ENCODE measurements at regions not wholly inside any gene's neighbourhood (a gene's known extent, or its start where the extent isn't known, plus 50 kb on each side); places are given as distances from the start of the nearest gene placed in this dataset.

DNA sequence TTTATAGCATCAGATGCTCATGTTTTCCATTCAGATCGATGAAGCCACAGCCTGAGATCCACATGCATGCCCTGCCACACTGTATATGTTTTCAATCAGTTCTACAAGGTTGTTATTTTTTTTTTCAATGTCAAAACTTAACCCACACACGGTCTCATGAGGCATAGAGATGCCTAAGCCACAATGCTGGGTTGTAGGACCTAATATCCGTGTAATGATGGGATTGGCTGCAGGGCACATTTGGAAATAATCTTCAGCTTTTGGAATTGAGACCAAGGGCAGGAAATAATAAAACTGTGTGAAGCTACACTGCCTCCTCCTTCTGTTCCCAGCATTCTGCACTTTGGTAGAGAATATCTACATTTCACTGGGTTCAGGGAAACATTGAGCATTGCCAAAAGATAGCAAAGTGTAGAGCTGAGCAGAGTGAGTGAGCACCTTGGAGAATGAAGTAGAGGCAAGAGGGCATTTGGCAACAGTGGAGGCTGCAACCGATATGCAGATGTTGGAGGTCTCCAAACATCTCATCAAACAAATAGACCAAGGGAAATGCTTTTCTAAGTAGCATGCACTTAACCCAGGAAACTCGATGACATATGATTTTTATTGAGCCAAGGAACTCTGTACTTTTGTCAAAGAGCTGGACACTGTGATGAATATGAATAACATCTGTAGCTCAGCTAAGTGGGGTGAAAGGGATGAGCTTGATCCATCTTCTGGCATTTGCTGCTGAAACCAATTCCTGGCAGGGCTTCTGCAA lies 176.7 kb downstream of the LYPLAL1 start:
- DNase-seq (ENCODE audit: low read depth): no peak
- no peak overlapping the region for H3K4me3 ChIP-seq (ENCODE audit: low read depth, low read length)
- TF ChIP-seq, protein P1, sequence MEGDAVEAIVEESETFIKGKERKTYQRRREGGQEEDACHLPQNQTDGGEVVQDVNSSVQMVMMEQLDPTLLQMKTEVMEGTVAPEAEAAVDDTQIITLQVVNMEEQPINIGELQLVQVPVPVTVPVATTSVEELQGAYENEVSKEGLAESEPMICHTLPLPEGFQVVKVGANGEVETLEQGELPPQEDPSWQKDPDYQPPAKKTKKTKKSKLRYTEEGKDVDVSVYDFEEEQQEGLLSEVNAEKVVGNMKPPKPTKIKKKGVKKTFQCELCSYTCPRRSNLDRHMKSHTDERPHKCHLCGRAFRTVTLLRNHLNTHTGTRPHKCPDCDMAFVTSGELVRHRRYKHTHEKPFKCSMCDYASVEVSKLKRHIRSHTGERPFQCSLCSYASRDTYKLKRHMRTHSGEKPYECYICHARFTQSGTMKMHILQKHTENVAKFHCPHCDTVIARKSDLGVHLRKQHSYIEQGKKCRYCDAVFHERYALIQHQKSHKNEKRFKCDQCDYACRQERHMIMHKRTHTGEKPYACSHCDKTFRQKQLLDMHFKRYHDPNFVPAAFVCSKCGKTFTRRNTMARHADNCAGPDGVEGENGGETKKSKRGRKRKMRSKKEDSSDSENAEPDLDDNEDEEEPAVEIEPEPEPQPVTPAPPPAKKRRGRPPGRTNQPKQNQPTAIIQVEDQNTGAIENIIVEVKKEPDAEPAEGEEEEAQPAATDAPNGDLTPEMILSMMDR (IDR thresholded peaks at IDR 0.05; ENCODE audit: low read depth, low read length, missing control alignments): no peak

DNA sequence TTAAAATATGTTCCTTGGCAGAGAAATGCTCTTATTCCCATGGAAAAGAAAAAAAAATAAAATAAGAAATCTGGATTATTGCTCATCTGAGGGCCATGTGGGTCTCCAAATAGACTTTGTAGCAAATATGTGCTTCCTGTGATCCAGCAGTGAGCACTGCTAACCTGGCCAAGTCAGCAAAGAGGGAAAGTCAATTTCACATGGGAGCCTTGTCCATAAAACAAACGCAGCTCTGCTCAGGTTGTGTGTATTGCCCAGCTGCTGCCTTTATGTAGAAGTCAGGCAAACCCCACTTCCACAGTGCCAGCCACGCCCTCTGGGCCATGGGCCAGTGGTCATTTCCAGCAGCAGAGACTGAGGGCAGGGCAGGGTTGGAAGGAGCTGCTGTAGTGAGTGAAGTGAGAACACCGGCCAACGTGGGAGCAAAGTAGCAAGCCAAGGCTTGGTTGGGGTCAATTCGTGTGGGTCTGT lies 174.3 kb downstream of the LYPLAL1 start:
- no peak for DNase-seq (ENCODE audit: low read depth)
- H3K4me3 ChIP-seq (ENCODE audit: low read depth, low read length): no peak overlapping the region
- TF ChIP-seq, protein P1 (IDR thresholded peaks at IDR 0.05; ENCODE audit: low read depth, low read length, missing control alignments): no peak

DNA sequence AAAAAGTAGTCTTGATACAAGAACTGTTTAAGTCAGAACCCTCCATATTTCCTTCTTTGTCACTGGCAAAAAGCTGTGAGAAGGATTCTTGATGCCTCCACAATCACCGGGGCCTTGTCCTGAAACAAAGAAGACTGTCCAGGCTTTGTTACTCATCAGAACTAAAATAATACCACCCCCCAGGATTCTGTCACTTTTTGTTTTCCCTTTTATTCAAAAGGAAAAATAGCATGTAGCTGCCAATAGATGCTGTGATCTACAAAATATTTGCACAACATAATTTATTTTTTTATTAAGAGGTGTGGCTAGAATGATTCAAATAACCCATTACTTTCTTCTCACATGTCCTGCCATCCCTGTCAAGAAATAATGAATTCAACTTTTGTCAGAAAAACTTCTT lies 173.7 kb downstream of the LYPLAL1 start:
- H3K4me3 ChIP-seq (ENCODE audit: low read depth, low read length): no peak overlapping the region
- DNase-seq (ENCODE audit: low read depth): no peak
- TF ChIP-seq, protein P1 (IDR thresholded peaks at IDR 0.05; ENCODE audit: low read depth, low read length, missing control alignments): no peak

DNA sequence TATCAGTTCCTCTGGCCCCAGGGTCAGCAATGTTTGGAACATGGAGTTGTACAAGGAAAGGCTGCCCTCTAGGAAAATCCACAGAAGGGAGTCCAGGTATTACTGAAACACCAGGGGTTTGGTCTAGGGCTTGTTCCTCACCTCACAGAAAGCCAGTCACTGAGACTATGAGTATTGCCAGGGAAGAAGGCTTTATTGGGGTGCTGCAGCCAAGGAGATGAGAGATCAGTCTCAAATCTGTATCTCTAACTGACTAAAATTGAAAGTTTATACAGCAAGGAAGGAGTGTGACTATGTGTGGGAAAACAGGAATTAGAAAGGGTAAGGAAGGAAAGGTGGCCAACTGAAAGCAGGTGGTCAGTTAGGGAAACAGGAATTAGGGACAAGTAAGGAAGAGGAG lies 172.3 kb downstream of the LYPLAL1 start:
- no peak overlapping the region for H3K4me3 ChIP-seq (ENCODE audit: low read depth, low read length)
- TF ChIP-seq, protein P1 (IDR thresholded peaks at IDR 0.05; ENCODE audit: low read depth, low read length, missing control alignments): no peak
- no peak for DNase-seq (ENCODE audit: low read depth)

DNA sequence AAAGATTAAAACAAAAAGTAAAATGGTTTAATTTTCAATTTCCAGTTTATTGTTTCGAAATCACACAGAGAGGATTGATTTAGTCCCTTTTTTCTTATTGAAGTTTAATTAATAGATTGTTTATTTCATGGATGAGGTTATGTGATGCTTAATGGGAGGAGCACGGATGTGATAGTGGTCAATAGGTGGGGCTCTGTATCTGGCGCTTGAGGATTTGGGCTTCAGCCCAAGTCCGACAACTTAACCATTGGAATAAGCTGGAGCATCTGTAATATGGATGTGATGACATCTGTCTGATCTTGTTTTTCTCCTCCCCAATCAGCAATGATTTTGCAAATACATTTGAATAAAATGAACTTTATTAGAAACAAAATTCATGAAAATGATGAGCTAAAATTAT lies 169.2 kb downstream of the LYPLAL1 start:
- TF ChIP-seq, protein P1 (IDR thresholded peaks at IDR 0.05; ENCODE audit: low read depth, low read length, missing control alignments): no peak
- DNase-seq (ENCODE audit: low read depth): no peak
- H3K4me3 ChIP-seq (ENCODE audit: low read depth, low read length): no peak overlapping the region

DNA sequence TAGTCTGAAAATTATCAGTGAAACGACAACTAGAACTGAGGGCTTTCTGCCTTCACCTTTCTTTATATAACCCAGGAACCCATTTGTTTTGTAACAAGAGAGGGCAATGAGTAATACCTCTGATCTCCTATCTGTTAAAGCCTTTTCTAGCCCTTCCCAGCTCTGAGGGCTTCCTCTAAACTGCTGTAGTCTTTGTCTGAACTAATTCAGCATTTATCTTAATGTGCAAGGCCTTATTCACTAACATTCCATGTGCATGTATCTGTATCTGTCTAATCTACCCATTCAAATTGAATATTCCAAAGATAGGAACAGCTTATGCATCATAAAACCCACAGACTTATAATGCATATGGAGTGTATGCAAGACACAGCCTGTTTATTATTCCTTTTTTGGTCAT lies 167.1 kb downstream of the LYPLAL1 start:
- TF ChIP-seq, protein P1 (IDR thresholded peaks at IDR 0.05; ENCODE audit: low read depth, low read length, missing control alignments): no peak
- DNase-seq (ENCODE audit: low read depth): no peak
- no peak overlapping the region for H3K4me3 ChIP-seq (ENCODE audit: low read depth, low read length)

DNA sequence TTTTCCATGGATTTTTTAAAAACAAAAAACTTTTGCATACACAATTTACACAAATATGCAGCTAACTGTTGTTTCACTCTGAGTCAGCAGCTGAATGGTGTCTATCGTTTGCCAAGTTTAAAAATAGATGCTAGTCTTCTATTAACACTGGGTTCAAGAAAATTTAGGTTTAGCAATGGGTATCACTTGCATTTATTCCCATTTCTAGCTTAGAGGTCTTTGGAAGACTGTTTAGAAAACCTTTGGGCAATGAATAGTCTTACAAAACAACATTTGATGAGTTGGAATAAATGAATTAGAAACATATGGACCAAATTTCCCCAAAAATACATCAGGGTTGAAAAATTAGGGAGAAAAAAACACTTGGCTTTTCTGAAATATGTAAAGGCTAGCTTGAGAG lies 165.8 kb downstream of the LYPLAL1 start:
- no peak overlapping the region for H3K4me3 ChIP-seq (ENCODE audit: low read depth, low read length)
- TF ChIP-seq, protein P1 (IDR thresholded peaks at IDR 0.05; ENCODE audit: low read depth, low read length, missing control alignments): no peak
- no peak for DNase-seq (ENCODE audit: low read depth)
